Urinary bladder (tissue), 3 donors: ENCODE measurements at regions not wholly inside any gene's neighbourhood (a gene's known extent, or its start where the extent isn't known, plus 50 kb on each side); places are given as distances from the start of the nearest gene placed in this dataset.
A peak's percentile ranks its signal among the peaks of the same experiment; 100 is the strongest.

Source experiments
- DNase-seq: peaks from one replicate; pipeline ENCODE4 v3.0.0-alpha.2; 2015; ENCODE audit errors: extremely low spot score
- H3K27ac ChIP-seq: one replicate; pipeline ENCODE4 v1.5.1; 2013; ENCODE audit warnings: low read depth, mild to moderate bottlenecking, moderate library complexity
- H3K36me3 ChIP-seq: one replicate; pipeline ENCODE4 v1.6.1; 2013; ENCODE audit warnings: mild to moderate bottlenecking, moderate library complexity; ENCODE audit not compliant: insufficient read depth
- H3K4me1 ChIP-seq: one replicate; pipeline ENCODE4 v1.6.1; 2013; ENCODE audit warnings: mild to moderate bottlenecking, moderate library complexity; ENCODE audit not compliant: insufficient read depth
- H3K4me3 ChIP-seq: one replicate; pipeline ENCODE4 v1.5.1; 2013; ENCODE audit warnings: low read depth, low read length
- WGBS: extraction: QIAGEN DNeasy Blood & Tissue Kit; methylation state at CpG from one replicate; pipeline ENCODE4 v1.1.7; 2013; 5-methylcytosine and 5-hydroxymethylcytosine counted together
- donor health status: healthy with polysubstance abuse.
- donor health status: healthy.

- WGBS = 63% methylated on average over 3 of the region's 3 CpGs
- no peaks in the 10 kb centered on the region for H3K36me3 ChIP-seq
- no peak for DNase-seq
- H3K4me1 ChIP-seq = no peaks in the 10 kb centered on the region
- no peak overlapping the region for H3K27ac ChIP-seq
- no peak overlapping the region for H3K4me3 ChIP-seq
Observed at GRCh38 chr5:82863266-82863665, 213.9 kb downstream of the TMEM167A start.

- H3K27ac ChIP-seq = no peak overlapping the region
- 74% methylated on average over 4 of the region's 4 CpGs for WGBS
- H3K4me1 ChIP-seq = no peaks in the 10 kb centered on the region
- H3K36me3 ChIP-seq = no peaks in the 10 kb centered on the region
- H3K4me3 ChIP-seq = no peak overlapping the region
- DNase-seq = no peak
Observed at GRCh38 chr5:82862711-82863110, 214.5 kb downstream of the TMEM167A start.

GRCh38 chr5:82862261-82862660 is 214.9 kb downstream of the TMEM167A start:
- WGBS = 85% methylated on average over 4 of the region's 4 CpGs
- H3K27ac ChIP-seq = no peak overlapping the region
- H3K4me3 ChIP-seq = no peak overlapping the region
- no peak for DNase-seq
- no peaks in the 10 kb centered on the region for H3K36me3 ChIP-seq
- H3K4me1 ChIP-seq = no peaks in the 10 kb centered on the region

GRCh38 chr5:82861701-82862100 is 215.5 kb downstream of the TMEM167A start:
- Histone ChIP-seq H3K4me3 (no peak overlapping the region), H3K36me3 (no peaks in the 10 kb centered on the region), H3K27ac (no peak overlapping the region), H3K4me1 (no peaks in the 10 kb centered on the region)
- no peak for DNase-seq
- WGBS = 94% methylated on average over 4 of the region's 4 CpGs

- Histone ChIP-seq H3K27ac (no peak overlapping the region), H3K4me1 (no peaks in the 10 kb centered on the region), H3K36me3 (no peaks in the 10 kb centered on the region), H3K4me3 (no peak overlapping the region)
- WGBS = 40% methylated on average over 8 of the region's 8 CpGs
- no peak for DNase-seq
Observed at GRCh38 chr5:82859451-82860140, 217.6 kb downstream of the TMEM167A start.

GRCh38 chr5:82858151-82859025 is 218.8 kb downstream of the TMEM167A start:
- H3K4me1 ChIP-seq = no peaks in the 10 kb centered on the region
- H3K27ac ChIP-seq = no peak overlapping the region
- no peaks in the 10 kb centered on the region for H3K36me3 ChIP-seq
- H3K4me3 ChIP-seq = no peak overlapping the region
- WGBS = 66% methylated on average over 9 of the region's 9 CpGs
- peak; percentile 32 for DNase-seq

GRCh38 chr5:82855893-82856550 is 221.2 kb downstream of the TMEM167A start:
- WGBS = 35% methylated on average over 5 of the region's 5 CpGs
- Histone ChIP-seq H3K4me3 (no peak overlapping the region), H3K27ac (no peak overlapping the region), H3K36me3 (no peaks in the 10 kb centered on the region), H3K4me1 (no peaks in the 10 kb centered on the region)
- DNase-seq = peak; percentile 76

- DNase-seq = no peak
- no peak overlapping the region for H3K27ac ChIP-seq
- no peak overlapping the region for H3K4me3 ChIP-seq
- no peaks in the 10 kb centered on the region for H3K4me1 ChIP-seq
- H3K36me3 ChIP-seq = no peaks in the 10 kb centered on the region
- WGBS = 90% methylated on average over 3 of the region's 3 CpGs
Observed at GRCh38 chr5:82854956-82855355, 222.2 kb downstream of the TMEM167A start.

GRCh38 chr5:82851471-82851870 is 225.7 kb downstream of the TMEM167A start:
- no peaks in the 10 kb centered on the region for H3K4me1 ChIP-seq
- no peaks in the 10 kb centered on the region for H3K36me3 ChIP-seq
- 77% methylated on average over 3 of the region's 3 CpGs for whole genome bisulfite sequencing
- H3K27ac ChIP-seq = no peak overlapping the region
- DNase-seq = no peak
- no peak overlapping the region for H3K4me3 ChIP-seq

- no peak for DNase-seq
- Histone ChIP-seq H3K4me1 (no peaks in the 10 kb centered on the region), H3K36me3 (no peaks in the 10 kb centered on the region), H3K27ac (no peak overlapping the region), H3K4me3 (no peak overlapping the region)
- WGBS = 90% methylated on average over 2 of the region's 2 CpGs
Observed at GRCh38 chr5:82850393-82850792, 226.8 kb downstream of the TMEM167A start.

- Histone ChIP-seq H3K4me3 (no peak overlapping the region), H3K4me1 (no peaks in the 10 kb centered on the region)
- DNase-seq = no peak
Observed at GRCh38 chr5:82849885-82850284, 227.3 kb downstream of the TMEM167A start.

GRCh38 chr5:82847562-82847961 is 229.6 kb downstream of the TMEM167A start:
- Histone ChIP-seq H3K4me1 (no peaks in the 10 kb centered on the region), H3K36me3 (no peaks in the 10 kb centered on the region), H3K4me3 (no peak overlapping the region), H3K27ac (no peak overlapping the region)
- DNase-seq = no peak
- 95% methylated on average over 5 of the region's 5 CpGs for WGBS

More at GRCh38 chr5:82849885-82850284, 227.3 kb downstream of the TMEM167A start:
- Histone ChIP-seq H3K27ac (no peak overlapping the region), H3K36me3 (no peaks in the 10 kb centered on the region)

- WGBS = 89% methylated on average over 3 of the region's 3 CpGs
- H3K4me1 ChIP-seq = no peaks in the 10 kb centered on the region
- H3K4me3 ChIP-seq = no peak overlapping the region
- H3K36me3 ChIP-seq = no peaks in the 10 kb centered on the region
- no peak overlapping the region for H3K27ac ChIP-seq
- no peak for DNase-seq
Observed at GRCh38 chr5:82839881-82840280, 237.3 kb downstream of the TMEM167A start.

- Histone ChIP-seq H3K4me3 (no peak overlapping the region), H3K4me1 (no peaks in the 10 kb centered on the region), H3K27ac (no peak overlapping the region), H3K36me3 (no peaks in the 10 kb centered on the region)
- DNase-seq = no peak
Observed at GRCh38 chr5:82835488-82835887, 241.7 kb downstream of the TMEM167A start.
